ENCODE measurements at regions not wholly inside any gene's neighbourhood (a gene's known extent, or its start where the extent isn't known, plus 50 kb on each side); places are given as distances from the start of the nearest gene placed in this dataset.

DNA sequence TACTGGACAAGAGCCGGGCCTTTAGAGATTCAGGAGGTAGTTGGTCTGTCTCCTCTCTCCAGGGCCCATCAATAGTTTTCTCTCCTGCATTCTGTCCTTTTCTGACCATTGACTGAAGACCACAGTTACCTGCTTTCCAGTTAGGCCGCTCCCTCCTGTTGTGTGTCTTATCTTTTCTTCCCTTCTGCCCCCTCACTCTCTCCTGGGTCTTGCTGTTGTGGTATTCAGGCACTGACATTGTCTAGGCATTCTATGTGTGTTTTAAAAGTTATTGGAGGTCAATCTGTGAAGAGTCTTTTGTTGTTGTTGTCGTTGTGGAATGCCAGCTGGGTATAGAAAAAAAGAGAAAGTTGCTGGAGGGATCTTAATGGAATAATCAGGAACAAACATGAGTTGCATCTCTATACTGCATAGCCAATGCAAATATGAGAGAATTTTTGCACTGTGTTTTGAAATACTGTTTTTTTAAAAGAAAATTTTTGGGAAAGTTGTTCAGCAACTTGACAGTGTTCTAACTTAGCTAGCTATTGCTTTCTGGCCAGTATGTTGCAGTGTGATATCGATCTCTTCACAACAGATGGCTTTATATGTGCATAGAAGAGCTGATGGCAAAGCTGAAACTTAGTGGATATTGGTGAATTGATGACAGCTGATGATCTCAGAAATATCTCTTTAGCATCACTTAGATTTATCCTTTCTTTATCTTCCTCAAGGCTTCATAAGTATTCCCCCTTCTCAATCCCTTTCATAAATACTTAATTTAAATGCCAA lies 240.7 kb downstream of the C4orf33 start:
- TF ChIP-seq POLR2AphosphoS5 (IDR thresholded peaks at IDR 0.05; ENCODE audit: borderline replicate concordance, low read depth, low read length) (no peak), EZH2 (IDR thresholded peaks at IDR 0.05) (no peak), FOXP2 (optimal IDR thresholded peaks at IDR 0.05; ENCODE audit: control extremely low read depth, extremely low read length, insufficient read depth) (no peak)

Data from SK-N-MC (cell line).